ENCODE measurements at regions not wholly inside any gene's neighbourhood (a gene's known extent, or its start where the extent isn't known, plus 50 kb on each side); places are given as distances from the start of the nearest gene placed in this dataset.
A peak's percentile ranks its signal among the peaks of the same experiment; 100 is the strongest.
"Not testable (repeated sequence)": the region's sequence is repeated elsewhere in the genome, so short reads cannot be mapped to it uniquely, and the experiment has no call there.

- DNase-seq (ENCODE audit: low read depth) = no peak
Measured at GRCh38 chr10:11691319-11691755, 50.8 kb upstream of the ECHDC3 start.

DNA sequence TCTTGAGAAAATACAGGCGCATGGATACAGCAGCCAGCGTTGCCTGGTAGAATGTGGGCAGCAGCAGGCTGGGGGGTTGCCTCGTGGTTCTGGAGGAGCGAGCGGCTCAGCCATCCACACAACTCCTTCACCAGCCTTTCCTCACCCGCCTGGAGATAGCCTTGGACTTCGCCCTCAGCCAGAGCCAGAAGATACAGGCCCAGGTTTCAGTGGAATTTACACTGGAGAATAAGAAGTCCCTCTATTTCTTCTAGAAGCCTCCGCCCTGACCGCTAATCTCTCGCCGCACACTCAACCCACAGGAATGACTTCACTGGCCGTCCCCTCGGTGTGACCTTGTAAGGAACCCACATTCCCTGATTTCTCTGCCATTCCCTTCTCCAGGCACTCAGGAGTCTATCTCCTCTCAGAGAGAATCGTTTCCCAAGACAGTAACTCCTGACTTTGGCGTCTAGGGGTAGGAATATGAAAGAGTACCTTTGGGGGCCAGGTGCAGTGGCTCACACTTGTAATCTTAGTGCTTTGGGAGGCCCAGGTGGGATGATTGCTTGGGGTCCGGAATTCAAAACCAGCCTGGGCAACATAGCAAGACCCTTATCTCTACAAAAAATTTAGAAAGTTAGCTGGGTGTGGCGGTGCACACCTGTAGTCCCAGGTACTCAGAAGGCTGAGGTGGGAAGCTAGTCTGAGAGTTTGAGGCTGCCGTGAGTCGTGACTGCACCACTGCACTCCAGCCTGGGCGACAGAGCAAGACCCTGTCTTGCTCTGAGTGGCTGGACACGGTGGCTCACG is 52.0 kb upstream of the ECHDC3 start:
- DNase-seq (ENCODE audit: low read depth) = no peak

GRCh38 chr10:11688448-11688795 is 53.8 kb upstream of the ECHDC3 start:
- DNase-seq (ENCODE audit: low read depth) = not testable (repeated sequence)

GRCh38 chr10:11687779-11688447 is 54.3 kb upstream of the ECHDC3 start:
- DNase-seq (ENCODE audit: low read depth) = no peak

DNA sequence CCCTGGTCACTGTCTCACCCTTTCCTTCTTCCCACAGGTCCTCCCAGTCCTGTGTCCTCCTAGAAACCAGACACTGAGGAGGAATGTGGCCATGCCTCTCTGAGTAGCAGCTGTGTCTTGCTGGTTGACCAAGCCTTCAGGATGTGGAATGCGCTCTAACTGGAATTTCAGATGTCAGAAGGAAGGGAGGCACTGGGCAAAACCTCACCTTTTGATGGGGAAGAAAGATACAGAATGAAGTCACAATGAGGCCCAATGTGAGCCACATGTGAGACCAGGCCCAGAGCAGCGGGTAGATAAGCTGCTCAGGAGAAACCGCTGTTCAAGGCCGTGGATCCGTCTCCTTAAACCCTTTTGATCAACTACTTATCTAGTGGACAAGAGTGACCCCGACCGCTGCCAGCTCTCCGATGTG is 54.8 kb upstream of the ECHDC3 start:
- no peak for DNase-seq (ENCODE audit: low read depth)

- DNase-seq (ENCODE audit: low read depth) = no peak
Measured at GRCh38 chr10:11685787-11686218, 56.4 kb upstream of the ECHDC3 start.

DNA sequence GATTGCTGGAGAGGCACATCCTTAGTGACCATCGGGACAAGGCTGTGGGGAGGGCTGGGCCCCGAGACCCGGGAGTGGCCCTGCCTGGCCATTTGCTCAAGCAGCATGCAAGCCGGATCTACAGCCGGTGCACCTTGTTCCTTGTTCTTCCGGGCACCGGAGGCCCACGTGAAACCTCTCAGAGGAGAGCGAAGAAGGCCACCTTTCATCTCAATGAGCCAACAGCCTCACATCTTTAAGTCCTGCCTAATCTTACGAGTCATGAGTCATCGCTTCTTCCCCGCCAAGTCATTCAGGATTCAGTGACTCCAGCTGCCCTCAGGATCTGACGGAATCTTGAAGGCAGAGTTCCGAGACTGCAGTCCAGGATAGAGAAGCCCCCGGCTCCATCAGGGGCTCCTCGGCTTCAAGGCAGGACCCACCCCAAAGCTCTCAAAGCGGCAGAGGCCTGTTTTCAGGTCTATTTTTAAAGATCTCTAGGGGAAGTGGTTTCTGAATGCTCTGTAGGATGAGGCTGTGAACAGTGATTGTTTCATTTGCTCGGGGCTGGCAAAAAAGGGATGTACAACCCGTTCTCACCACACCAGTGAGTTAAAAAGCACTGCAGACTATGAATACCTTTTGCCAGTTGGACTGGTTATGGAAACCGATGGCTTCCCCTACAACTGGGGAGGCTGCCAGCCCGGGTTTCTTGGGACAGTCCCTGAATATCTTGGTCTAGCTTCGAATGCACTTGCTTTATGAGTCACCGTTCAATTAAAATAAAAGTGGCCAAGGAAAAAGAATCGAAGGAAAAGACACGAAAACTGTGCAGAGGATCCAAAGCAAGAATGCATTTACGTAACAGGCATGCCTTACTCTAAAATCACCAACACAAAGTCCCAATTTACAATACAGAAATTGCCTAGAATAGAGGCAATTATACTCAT is 57.2 kb upstream of the ECHDC3 start:
- DNase-seq (ENCODE audit: low read depth) = peak; percentile 69

DNA sequence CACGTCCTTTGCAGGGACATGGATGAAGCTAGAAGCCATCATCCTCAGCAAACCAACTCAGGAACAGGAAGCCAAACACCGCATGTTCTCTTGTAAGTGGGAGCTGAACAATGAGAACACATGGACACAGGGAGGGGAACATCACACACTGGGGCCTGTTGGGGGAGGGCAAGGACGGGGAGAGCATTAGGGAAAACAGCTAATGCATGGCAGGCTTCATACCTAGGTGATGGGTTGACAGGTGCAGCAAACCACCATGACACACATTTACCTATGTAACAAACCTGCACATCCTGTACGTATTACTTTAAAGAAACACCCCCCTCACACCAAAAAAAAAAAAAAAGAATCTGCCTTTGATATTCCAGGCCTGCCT is 57.9 kb upstream of the ECHDC3 start:
- not testable (repeated sequence) for DNase-seq (ENCODE audit: low read depth)

DNA sequence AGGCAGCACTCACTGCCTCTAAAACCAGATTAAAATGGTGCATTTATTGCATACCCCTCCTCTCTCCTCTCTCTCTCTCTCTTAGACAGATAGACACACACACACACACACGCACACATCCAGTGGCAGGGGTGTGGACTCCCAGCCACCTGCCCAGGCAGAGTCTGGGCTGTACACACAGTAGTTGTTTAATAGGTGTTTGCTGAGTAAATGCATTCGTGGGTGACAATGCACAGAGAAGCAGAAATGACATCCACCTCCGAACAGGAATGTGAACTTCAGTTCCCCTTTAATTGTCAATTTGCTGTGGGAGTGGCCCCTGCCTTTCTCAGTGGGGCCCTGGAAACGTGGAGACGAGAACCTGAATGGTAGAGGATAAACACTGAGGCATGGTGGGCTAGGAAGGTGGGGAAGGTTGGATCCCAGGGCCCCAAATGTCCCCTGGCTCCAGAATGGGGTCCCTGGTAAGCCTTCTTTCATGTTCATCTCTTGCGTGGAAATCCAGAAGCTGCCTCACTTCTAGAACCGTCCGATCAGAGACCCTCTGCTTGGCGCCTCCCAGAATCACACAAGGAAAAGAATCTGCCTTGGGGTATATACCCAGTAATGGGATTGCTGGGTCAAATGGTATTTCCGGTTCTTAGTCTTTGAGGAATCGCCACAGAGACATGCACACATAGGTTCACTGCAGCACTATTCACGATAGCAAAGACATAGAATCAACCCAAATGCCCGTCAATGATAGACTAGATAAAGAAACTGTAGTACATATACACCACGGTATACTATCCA is 58.5 kb upstream of the ECHDC3 start:
- DNase-seq (ENCODE audit: low read depth) = no peak

GRCh38 chr10:11682851-11683250 is 59.3 kb upstream of the ECHDC3 start:
- no peak for DNase-seq (ENCODE audit: low read depth)

DNA sequence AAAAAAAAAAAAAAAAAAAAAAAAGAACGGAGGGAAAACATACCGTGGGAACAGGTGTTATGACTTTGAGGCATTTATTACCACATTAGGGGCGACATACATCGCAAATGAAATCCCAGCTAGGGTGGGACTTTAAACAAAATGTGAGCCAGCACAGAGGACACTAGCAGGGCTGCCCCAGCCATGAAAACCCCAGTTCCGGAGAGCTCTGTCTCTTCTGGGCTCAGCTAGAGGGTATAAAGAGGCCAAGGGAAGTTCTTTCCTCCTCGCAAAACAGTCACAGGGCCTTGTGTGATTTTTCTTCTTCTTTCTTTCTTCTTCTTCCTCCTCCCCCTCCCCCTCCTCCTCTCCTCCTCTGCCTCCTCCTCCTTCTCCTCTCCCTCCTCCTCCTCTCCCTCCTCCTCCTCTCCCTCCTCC is 59.9 kb upstream of the ECHDC3 start:
- DNase-seq (ENCODE audit: low read depth) = no peak

GRCh38 chr10:11680496-11680895 is 61.7 kb upstream of the ECHDC3 start:
- no peak for DNase-seq (ENCODE audit: low read depth)

DNA sequence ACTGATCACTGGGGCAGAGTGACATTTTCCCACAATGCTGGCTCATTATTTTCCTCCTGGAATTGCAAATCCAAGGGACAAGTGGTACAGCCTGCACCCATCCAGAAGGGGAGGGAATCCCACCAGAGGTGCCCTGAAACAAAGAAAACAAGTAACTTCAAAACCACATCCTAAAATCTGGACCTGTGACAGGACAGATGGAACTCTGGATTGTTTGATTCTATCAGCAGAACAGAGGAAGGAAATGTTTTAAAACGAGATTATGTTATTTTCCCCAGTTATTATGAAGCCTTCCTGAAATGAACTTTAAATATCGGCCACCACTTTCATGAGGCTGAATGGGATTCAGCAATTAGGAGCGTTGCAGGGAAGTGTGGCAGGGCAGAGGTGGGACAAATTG is 62.2 kb upstream of the ECHDC3 start:
- no peak for DNase-seq (ENCODE audit: low read depth)

DNA sequence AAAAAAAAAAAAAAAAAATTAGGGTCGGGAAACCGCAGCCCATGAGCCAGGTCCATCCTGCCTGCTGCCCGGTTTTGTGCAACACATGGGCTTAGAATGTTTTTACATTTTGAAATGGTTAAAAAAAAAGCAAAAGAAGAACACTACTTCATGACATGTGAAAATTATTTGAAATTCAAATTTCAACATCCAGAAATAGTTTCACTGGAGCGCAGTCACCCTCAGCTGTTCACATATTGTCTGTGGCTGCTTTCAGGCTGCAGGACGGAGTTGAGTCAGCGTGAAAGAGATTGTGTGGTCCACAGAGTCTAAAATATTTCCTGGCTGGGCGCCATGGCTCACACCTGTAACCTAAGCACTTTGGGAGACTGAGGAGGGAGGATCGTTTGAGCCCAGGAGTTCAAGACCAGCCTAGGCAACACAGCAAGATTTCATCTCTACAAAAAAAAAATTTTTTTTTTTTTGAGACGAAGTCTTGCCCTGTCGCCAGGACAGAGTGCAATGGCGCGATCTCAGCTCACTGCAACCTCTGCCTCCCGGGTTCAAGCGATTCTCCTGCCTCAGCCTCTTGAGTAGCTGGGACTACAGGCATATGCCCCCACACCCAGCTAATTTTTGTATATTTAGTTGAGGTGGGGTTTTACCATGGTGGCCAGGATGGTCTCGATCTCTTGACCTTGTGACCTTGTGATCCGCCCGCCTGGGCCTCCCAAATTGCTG is 63.9 kb upstream of the ECHDC3 start:
- DNase-seq (ENCODE audit: low read depth) = peak; percentile 73

DNA sequence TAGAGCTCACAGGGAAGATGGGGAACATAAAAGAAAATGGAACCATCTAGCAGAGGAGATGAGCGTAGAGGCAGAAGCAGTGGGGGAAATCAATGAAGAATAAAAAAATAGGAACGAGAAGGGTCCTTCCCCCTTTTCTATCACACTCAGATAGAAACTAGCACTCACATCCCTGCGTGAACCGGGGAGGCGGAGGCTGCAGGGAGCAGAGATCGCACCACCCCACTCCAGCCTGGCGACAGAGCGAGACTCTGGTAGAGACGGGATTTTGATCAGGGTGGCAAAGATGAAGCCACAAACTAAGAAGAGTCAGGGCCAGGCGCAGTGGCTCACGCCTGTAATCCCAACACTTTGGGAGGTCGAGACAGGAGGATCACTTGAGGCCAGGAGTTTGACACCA is 64.7 kb upstream of the ECHDC3 start:
- no peak for DNase-seq (ENCODE audit: low read depth)

GRCh38 chr10:11673346-11674280 is 62.2 kb upstream of the USP6NL start:
- DNase-seq (ENCODE audit: low read depth) = no peak

GRCh38 chr10:11672836-11673235 is 61.4 kb upstream of the USP6NL start:
- no peak for DNase-seq (ENCODE audit: low read depth)

GRCh38 chr10:11670381-11670780 is 58.9 kb upstream of the USP6NL start:
- DNase-seq (ENCODE audit: low read depth) = no peak

DNA sequence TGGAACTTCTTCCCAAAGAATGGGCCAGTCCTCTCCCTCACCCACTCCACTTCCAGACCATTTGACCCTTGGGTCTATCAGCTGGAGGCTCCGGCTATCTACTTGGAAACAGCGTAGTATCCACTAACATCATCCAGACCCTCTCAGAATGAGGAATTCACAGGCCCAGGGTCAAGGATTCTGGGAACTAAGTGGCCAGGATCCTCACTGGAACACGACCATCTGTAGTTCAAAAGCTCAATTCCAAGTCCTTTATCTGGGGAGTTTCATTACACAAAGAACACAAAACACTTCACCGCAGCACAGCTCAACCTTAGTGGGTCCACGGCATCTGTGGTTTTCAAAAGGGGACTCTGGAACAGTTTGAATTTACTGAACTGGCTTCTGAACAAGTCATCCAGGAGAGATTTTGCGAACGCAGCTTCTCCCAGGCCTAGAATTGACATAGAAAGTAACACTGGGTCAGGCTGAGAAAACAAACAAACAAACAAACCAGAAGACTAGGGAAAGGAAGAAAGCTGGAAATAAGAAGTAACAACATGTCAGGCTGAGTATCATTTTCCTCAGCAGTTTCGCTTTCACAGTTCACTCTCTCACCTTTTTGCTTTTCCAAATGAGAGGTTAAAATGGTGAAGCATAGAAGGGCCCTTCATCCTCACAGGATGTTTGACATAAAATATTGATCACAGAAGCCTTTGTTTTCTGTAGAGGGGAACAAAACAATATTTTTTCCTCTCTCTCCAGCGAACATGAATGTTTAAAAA is 57.6 kb upstream of the USP6NL start:
- no peak for DNase-seq (ENCODE audit: low read depth)
